ENCODE measurements at regions not wholly inside any gene's neighbourhood (a gene's known extent, or its start where the extent isn't known, plus 50 kb on each side); places are given as distances from the start of the nearest gene placed in this dataset.

GRCh38 chr12:68454892-68455291, 122.7 kb upstream of the MDM1 start:
- TF ChIP-seq CTCF (IDR thresholded peaks at IDR 0.05 in 8 of 11, conservative IDR thresholded peaks at IDR 0.05 in 3 of 11) (no peak), POLR2AphosphoS5 (IDR thresholded peaks at IDR 0.05) (no peak), POLR2A (IDR thresholded peaks at IDR 0.05) (no peak)
